ENCODE measurements at regions not wholly inside any gene's neighbourhood (a gene's known extent, or its start where the extent isn't known, plus 50 kb on each side); places are given as distances from the start of the nearest gene placed in this dataset.

GRCh38 chr12:89994911-89995310 lies 286.3 kb upstream of the ATP2B1 start:
- TF ChIP-seq CTCF (IDR thresholded peaks at IDR 0.05) (no peak), POLR2AphosphoS5 (IDR thresholded peaks at IDR 0.05) (no peak)
